SK-N-SH (cell line): ENCODE measurements at regions not wholly inside any gene's neighbourhood (a gene's known extent, or its start where the extent isn't known, plus 50 kb on each side); places are given as distances from the start of the nearest gene placed in this dataset.

Source experiments
- CTCF ChIA-PET: fragments of 300-600, 350-600 bp; formaldehyde crosslinking; extraction: SDS; loops from one replicate; lab custom pipeline; 2021; lab: Yijun Ruan, JAX
- POLR2A ChIA-PET: fragments of 350-600 bp; sonication (Branson Sonifier 250); formaldehyde crosslinking; extraction: SDS; loops from one replicate; lab custom pipeline; 2020; ENCODE audit warnings: antibody characterized with exemption, inconsistent platforms; lab: Yijun Ruan, JAX
- DNase-seq: peaks from one replicate; pipeline ENCODE4 v3.0.0; 2012
- H2AFZ ChIP-seq: fragments of 200-600 bp; sonication (generic); 2 replicates; pipeline ENCODE4 v1.8.1; 2016; ENCODE audit warnings: antibody characterized with exemption, mild to moderate bottlenecking, low read depth
- H3F3A ChIP-seq: fragments of 200-600 bp; sonication (generic); replicated peaks from 2 replicates; pipeline ENCODE3; 2016; ENCODE audit warnings: antibody characterized with exemption, mild to moderate bottlenecking; ENCODE audit not compliant: insufficient read depth
- H3K27ac ChIP-seq, 2 experiments: fragments of 200-500 bp in 1 of 2; fragments of 200-600 bp in 1 of 2; sonication (Bioruptor generic) in 1 of 2; sonication (generic), shearing (Covaris generic) in 1 of 2; 2 replicates each; pipeline versions ENCODE4 v1.5.1 to v1.6.1; 2014 to 2016; ENCODE audit warnings: low read depth in 2 of 2, inconsistent platforms in 1 of 2, low read length in 1 of 2, mild to moderate bottlenecking in 1 of 2, mixed read lengths in 1 of 2
- H3K27me3 ChIP-seq: fragments of 200-600 bp; sonication (generic), shearing (Covaris generic); 2 replicates; pipeline ENCODE4 v1.6.1; 2016; ENCODE audit warnings: mixed run types; ENCODE audit not compliant: insufficient read depth
- H3K36me3 ChIP-seq, 2 experiments: fragments of 200-500 bp in 1 of 2; fragments of 200-600 bp in 1 of 2; sonication (Bioruptor generic) in 1 of 2; sonication (generic) in 1 of 2; replicated peaks in 1 of 2; 2 replicates each; pipeline versions ENCODE3 to v1.5.1; 2014 to 2016; ENCODE audit warnings: low read length in 1 of 2, mild to moderate bottlenecking in 1 of 2; ENCODE audit not compliant: insufficient read depth in 2 of 2, control insufficient read depth in 1 of 2
- H3K4me1 ChIP-seq, 2 experiments: fragments of 200-500 bp in 1 of 2; fragments of 200-600 bp in 1 of 2; sonication (Bioruptor generic) in 1 of 2; sonication (generic), shearing (Covaris generic) in 1 of 2; 2 replicates each; pipeline versions ENCODE4 v1.5.1 to v1.6.1; 2014 to 2016; ENCODE audit warnings: low read depth in 1 of 2, low read length in 1 of 2, mixed run types in 1 of 2; ENCODE audit not compliant: insufficient read depth in 2 of 2, control insufficient read depth in 1 of 2
- H3K4me2 ChIP-seq: fragments of 200-600 bp; sonication (generic), shearing (Covaris generic); 2 replicates; pipeline ENCODE4 v1.6.1; 2017; ENCODE audit warnings: mixed run types
- H3K4me3 ChIP-seq, 2 experiments: fragments of 200-500 bp in 1 of 2; fragments of 200-600 bp in 1 of 2; sonication (Bioruptor generic) in 1 of 2; sonication (generic), shearing (Covaris generic) in 1 of 2; 2 replicates each; pipeline versions ENCODE4 v1.5.1 to v1.8.1; 2014 to 2016; ENCODE audit warnings: low read depth in 2 of 2, inconsistent platforms in 1 of 2, low read length in 1 of 2, mild to moderate bottlenecking in 1 of 2, mixed read lengths in 1 of 2, moderate library complexity in 1 of 2
- H3K79me2 ChIP-seq: fragments of 200-600 bp; sonication (generic); 2 replicates; pipeline ENCODE4 v1.8.1; 2017; ENCODE audit warnings: mild to moderate bottlenecking; ENCODE audit not compliant: insufficient read depth
- H3K9ac ChIP-seq: fragments of 200-600 bp; sonication (generic); 2 replicates; pipeline ENCODE4 v1.6.1; 2017; ENCODE audit warnings: mixed run types
- H3K9me2 ChIP-seq: fragments of 200-600 bp; sonication (generic); 2 replicates; pipeline ENCODE4 v1.6.1; 2017; ENCODE audit warnings: mixed run types
- H3K9me3 ChIP-seq: fragments of 200-600 bp; sonication (generic); 2 replicates; pipeline ENCODE4 v1.6.1; 2017; ENCODE audit warnings: mixed run types, mild to moderate bottlenecking, moderate library complexity
- H4K20me1 ChIP-seq: fragments of 200-600 bp; sonication (generic); 2 replicates; pipeline ENCODE4 v1.6.1; 2017; ENCODE audit warnings: mild to moderate bottlenecking, mixed run types; ENCODE audit not compliant: insufficient read depth
- JUND ChIP-seq: IDR thresholded peaks from 2 replicates; pipeline ENCODE4 v1.4.0; 2012
- MAX ChIP-seq: IDR thresholded peaks from 2 replicates; pipeline ENCODE4 v1.4.0; 2012; ENCODE audit warnings: low read depth
- NFIC ChIP-seq: IDR thresholded peaks from 2 replicates; pipeline ENCODE4 v1.4.0; 2012; ENCODE audit warnings: borderline replicate concordance
- NRF1 ChIP-seq: IDR thresholded peaks from 2 replicates; pipeline ENCODE4 v1.6.1; 2012; ENCODE audit warnings: low read depth, mild to moderate bottlenecking, low read length
- PBX3 ChIP-seq: IDR thresholded peaks from 2 replicates; pipeline ENCODE4; 2012
- POLR2AphosphoS5 ChIP-seq: IDR thresholded peaks from 2 replicates; pipeline ENCODE4 v1.6.1; 2012; ENCODE audit warnings: low read depth, low read length
- RAD21 ChIP-seq: IDR thresholded peaks from 2 replicates; pipeline ENCODE4 v1.6.1; 2012; ENCODE audit warnings: mild to moderate bottlenecking, low read length
- SMC3 ChIP-seq: IDR thresholded peaks from 2 replicates; pipeline ENCODE4 v1.6.1; 2012; ENCODE audit warnings: low read depth, low read length, improper control_type of control experiment
- TEAD4 ChIP-seq: IDR thresholded peaks from 2 replicates; pipeline ENCODE4 v1.4.0; 2012; ENCODE audit warnings: mild to moderate bottlenecking, borderline replicate concordance; ENCODE audit not compliant: insufficient read depth
- WGBS: methylation state at CpG from one replicate; pipeline ENCODE4 v1.1.6; 2017; ENCODE audit warnings: low lambda C conversion rate; 5-methylcytosine and 5-hydroxymethylcytosine counted together
- TF ChIP-seq, protein P1 (sequence below): fragments of 200-600 bp; sonication (generic); IDR thresholded peaks from 2 replicates; pipeline ENCODE4 v1.6.1; 2017; ENCODE audit warnings: antibody characterized with exemption, mild to moderate bottlenecking, moderate library complexity
- TF ChIP-seq, protein P2 (sequence below): IDR thresholded peaks from 2 replicates; pipeline ENCODE4 v1.4.0; 2012; ENCODE audit warnings: low read depth, borderline replicate concordance

DNA sequence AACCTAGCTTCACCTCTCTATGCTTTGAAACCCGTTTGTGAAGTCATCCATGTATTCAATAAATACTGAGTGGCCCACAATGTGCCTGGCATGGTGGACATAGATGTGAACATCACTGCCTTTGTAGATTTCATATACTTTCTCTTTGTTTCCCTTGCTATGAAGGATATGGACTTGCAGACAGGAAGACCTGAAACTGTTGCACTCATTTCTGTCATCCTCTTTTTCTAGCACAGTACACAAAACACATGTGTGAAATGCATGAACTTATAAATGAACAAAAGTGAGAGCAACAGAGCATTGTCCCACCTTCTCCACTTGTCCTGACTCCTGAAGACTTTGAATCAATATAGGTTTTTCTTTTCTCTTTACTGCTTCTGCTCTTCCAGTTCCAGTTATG, 249.4 kb upstream of the LINC00305 start:
- Histone ChIP-seq H4K20me1 (no peaks in the 10 kb centered on the region), H3F3A (no peaks in the 10 kb centered on the region), H3K27ac (no peak overlapping the region), H2AFZ (no peak overlapping the region), H3K4me2 (no peak overlapping the region), H3K9me2 (no peaks in the 10 kb centered on the region), H3K4me1 (no peaks in the 10 kb centered on the region), H3K9me3 (no peaks in the 10 kb centered on the region), H3K4me3 (no peak overlapping the region), H3K9ac (no peak overlapping the region), H3K36me3 (no peaks in the 10 kb centered on the region), H3K79me2 (no peaks in the 10 kb centered on the region), H3K27me3 (no peaks in the 10 kb centered on the region)
- no peak for DNase-seq
- POLR2A ChIA-PET: no interaction called here
- WGBS: 0% methylated on average over 1 of the region's 1 CpG
- TF ChIP-seq POLR2AphosphoS5: no peak
- no peak for TF ChIP-seq NFIC
- CTCF ChIA-PET: no interaction called here

GRCh38 chr18:64392202-64392601, 243.3 kb upstream of the LINC00305 start:
- no peaks in the 10 kb centered on the region for H3K27me3 ChIP-seq
- H3K36me3 ChIP-seq: no peaks in the 10 kb centered on the region
- H3K9me3 ChIP-seq: no peaks in the 10 kb centered on the region
- no peaks in the 10 kb centered on the region for H3F3A ChIP-seq
- no peak overlapping the region for H2AFZ ChIP-seq
- CTCF ChIA-PET: no interaction called here
- POLR2A ChIA-PET: no interaction called here
- no peak for DNase-seq
- no peaks in the 10 kb centered on the region for H3K79me2 ChIP-seq
- no peak overlapping the region for H3K27ac ChIP-seq
- no peak overlapping the region for H3K9ac ChIP-seq
- no peak overlapping the region for H3K4me3 ChIP-seq
- H3K4me1 ChIP-seq: no peaks in the 10 kb centered on the region
- no peak overlapping the region for H3K4me2 ChIP-seq
- WGBS: 5% methylated on average over 1 of the region's 1 CpG
- no peaks in the 10 kb centered on the region for H4K20me1 ChIP-seq
- H3K9me2 ChIP-seq: no peaks in the 10 kb centered on the region
- TF ChIP-seq SMC3 (no peak), MAX (no peak), TEAD4 (no peak), JUND (no peak), NRF1 (no peak), RAD21 (no peak), PBX3 (no peak)
- TF ChIP-seq, protein P1, sequence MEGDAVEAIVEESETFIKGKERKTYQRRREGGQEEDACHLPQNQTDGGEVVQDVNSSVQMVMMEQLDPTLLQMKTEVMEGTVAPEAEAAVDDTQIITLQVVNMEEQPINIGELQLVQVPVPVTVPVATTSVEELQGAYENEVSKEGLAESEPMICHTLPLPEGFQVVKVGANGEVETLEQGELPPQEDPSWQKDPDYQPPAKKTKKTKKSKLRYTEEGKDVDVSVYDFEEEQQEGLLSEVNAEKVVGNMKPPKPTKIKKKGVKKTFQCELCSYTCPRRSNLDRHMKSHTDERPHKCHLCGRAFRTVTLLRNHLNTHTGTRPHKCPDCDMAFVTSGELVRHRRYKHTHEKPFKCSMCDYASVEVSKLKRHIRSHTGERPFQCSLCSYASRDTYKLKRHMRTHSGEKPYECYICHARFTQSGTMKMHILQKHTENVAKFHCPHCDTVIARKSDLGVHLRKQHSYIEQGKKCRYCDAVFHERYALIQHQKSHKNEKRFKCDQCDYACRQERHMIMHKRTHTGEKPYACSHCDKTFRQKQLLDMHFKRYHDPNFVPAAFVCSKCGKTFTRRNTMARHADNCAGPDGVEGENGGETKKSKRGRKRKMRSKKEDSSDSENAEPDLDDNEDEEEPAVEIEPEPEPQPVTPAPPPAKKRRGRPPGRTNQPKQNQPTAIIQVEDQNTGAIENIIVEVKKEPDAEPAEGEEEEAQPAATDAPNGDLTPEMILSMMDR: no peak
- TF ChIP-seq, protein P2, sequence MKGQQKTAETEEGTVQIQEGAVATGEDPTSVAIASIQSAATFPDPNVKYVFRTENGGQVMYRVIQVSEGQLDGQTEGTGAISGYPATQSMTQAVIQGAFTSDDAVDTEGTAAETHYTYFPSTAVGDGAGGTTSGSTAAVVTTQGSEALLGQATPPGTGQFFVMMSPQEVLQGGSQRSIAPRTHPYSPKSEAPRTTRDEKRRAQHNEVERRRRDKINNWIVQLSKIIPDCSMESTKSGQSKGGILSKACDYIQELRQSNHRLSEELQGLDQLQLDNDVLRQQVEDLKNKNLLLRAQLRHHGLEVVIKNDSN: no peak
